Right ventricle myocardium superior (tissue), 1 donor: ENCODE measurements at regions not wholly inside any gene's neighbourhood (a gene's known extent, or its start where the extent isn't known, plus 50 kb on each side); places are given as distances from the start of the nearest gene placed in this dataset.

Source experiments
- ATAC-seq: fragments of 200-7000 bp; cut with Tn5 transposase; one replicate; pipeline ENCODE4 v1.9.1; 2020; ENCODE audit warnings: mild to moderate bottlenecking; ENCODE audit not compliant: poor library complexity
- DNase-seq: peaks from one replicate; pipeline ENCODE4 v3.0.0-alpha.2; 2020
- intact Hi-C: fragments of 100-400 bp; cut with DNase I; formaldehyde crosslinking; loops from one replicate; pipeline ENCODE4 v1.11.2; 2022
- donor health status: DM: no; HTN: yes; CAD: no; lungs with severe emphysema.

DNA sequence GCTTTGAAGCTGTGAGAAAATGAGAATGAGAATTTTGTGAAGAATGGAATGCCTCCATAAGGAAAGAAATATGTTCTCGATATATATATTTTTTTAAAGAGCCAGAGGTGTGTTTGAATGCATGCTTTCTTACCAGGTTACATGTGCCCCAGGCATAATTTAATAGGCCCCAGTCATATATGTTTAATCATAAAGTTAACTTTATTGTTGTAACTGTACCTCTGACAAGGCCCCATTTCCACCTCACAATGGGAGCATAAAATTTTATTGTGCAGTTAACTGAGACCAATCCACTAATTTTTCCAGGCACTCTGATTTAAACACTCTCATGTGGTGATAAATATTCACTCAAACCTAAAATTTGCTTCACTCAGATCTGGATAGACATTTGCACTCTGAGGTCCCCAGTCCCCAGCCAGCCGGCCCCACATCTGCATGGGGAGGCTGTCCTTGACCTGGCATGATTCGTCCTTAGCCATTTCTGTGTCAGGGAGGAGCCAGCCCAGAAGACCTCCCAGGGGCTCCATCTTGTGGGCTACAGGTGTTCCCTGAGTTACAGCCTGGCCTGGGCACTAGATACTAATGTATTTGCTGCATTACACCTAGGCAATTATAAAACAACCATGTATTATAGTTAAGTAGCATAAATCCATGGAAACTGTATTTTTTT, 245.8 kb downstream of the MTRR start:
- no peak for DNase-seq
- intact Hi-C loops, result no loop called here
- ATAC-seq, result no peak

DNA sequence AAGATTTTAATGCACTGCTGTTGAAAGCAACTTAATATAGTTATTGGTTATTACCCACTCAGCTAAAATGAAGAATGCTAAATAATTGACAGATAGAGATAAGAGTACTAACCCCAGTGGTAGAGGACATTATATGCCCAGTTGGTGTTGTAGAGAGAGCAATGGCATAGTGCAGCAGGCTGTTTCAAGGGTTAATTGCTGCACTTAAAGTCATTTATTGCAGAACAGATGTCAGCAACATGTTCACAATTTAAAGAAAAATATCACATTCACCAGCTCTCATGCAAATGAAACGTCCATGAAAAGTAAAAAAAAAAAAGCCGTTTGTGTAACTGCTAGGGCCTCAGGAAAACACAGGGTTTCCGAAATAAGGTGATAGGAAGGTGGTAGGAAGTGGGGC, 254.6 kb downstream of the MTRR start:
- intact Hi-C loops, result no loop called here

GRCh38 chr5:8134609-8135008, 265.7 kb downstream of the MTRR start:
- DNase-seq (no peak), ATAC-seq (no peak)
- intact Hi-C loops, result no loop called here

More for the DNA sequence above, 254.6 kb downstream of the MTRR start:
- ATAC-seq, result no peak
- no peak for DNase-seq

DNA sequence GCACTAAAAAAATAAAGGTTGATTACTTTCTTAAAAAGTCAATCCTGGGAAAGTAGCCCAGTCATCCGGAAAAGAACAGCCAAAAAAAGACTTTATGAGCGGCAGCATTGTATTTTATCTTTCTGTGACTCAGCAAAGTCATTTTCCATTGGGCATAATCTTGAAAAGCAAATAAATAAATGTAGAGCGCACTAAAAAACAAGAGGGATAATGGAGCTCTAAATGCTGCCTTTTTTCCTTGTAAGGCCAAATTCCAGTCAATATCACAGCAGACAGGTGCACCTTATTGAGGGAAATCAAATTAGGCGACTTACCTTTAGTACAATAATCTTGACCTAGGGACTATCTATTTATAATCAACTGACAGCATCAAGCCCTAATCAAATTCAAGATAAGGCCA, 266.8 kb downstream of the MTRR start:
- ATAC-seq, result no peak

DNA sequence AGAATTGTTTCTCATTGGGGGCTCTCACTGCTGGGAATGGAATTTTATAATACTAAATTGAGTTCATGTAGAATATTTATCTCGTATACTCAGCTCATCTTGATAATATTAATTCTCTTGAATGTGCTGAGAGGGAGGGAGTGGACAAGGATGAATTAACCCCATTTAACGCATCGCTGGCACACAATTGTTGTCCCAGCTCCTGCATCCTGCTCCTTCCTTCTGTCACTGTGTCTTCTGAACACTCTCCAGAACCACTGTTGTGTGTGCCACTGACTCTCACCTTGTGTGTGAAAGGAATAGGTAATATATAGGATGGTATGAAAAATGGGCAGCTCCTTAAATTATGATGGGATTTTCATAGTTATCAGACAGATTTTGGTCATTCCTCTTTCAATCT, 267.3 kb downstream of the MTRR start:
- intact Hi-C loops, result no loop called here
- ATAC-seq, result no peak

More for the DNA sequence above, 266.8 kb downstream of the MTRR start:
- intact Hi-C loops, result no loop called here
- no peak for DNase-seq

DNA sequence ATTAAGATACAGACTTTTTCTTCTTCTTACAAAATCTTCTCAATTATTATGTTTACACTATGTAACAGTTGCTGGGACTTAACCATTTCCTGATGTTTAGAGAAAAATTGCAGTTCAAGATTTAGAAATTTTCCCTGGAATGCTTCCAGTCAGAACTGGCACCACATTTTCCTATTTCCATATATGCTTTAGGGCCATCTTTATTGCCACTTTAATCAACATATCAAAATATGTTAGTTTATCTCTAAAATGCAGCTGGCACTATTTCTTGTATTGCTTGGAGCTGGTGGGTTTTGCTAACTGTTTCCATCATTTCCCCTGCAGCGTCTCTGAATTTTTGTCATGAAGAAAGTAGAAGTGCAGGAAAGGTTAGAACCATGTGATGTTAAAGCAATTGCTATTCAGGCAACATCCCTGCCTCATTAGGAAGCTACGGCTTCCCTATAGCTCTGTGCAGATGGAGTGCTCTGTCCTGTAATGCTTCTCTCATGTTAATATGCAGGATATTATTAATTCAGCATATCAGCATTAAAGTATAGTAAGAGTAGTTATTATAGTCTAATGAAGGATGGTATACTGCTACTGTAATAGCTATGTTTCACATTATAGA, 269.1 kb downstream of the MTRR start:
- intact Hi-C loops, result no loop called here
- ATAC-seq (no peak), DNase-seq (no peak)

More for the DNA sequence above, 267.3 kb downstream of the MTRR start:
- DNase-seq, result no peak

DNA sequence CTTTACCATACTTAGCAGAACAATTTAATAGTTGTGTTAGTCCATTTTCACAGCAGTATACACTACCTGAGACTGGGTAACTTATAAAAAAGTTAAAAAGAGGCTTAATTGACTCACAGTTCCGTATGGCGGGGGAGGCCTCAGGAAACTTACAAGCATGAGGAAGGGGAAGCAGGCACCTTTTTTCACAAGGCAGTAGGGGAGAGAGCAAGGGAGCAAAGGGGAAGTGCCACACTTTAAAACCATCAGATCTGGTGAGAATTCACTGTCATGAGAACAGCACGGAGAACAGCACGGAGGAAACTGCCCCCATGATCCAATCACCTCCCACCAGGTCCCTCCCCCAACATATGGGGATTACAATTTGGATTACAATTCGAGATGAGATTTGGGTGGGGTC, 269.9 kb downstream of the MTRR start:
- intact Hi-C loops, result no loop called here
- DNase-seq, result no peak
- no peak for ATAC-seq

DNA sequence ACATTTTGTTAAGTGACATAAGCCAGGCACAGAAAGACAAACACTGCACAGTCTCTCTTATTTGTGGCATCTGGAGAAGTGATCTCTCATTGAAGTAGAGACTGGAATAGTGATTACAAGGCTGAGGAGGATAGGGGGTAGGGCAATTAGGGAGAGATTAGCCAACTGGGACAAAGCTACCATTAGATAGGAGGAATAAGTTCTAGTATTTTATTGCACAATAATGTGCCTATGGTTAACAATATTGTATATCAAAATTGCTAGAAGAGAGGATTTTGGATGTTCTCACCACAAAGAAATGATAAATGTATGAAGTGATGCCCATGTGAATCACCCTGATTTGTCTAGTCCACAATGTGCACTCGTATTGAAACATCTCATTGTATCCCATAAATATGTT, 281.8 kb downstream of the MTRR start:
- DNase-seq (no peak), ATAC-seq (no peak)
- intact Hi-C loops, result no loop called here

DNA sequence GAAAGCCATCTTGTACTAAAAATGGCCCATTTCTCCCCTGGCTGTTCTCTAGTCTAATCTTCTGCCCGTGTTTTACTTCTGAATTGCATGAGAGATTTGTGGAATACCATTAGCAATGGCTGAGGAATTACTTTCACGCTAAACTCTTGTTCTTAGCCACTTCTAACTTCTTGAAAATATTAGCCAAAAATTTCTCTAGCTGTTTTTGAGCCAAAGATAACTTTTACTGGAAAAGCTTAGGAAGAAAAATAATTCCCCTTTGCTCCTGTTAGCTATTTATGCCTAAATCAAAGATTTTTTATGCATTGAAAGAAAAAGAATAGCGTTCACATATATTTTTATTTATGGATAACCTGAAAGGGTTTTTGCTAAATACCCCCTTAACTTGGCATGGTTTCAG, 287.8 kb downstream of the MTRR start:
- intact Hi-C loops, result no loop called here
- ATAC-seq, result no peak
- DNase-seq, result no peak

DNA sequence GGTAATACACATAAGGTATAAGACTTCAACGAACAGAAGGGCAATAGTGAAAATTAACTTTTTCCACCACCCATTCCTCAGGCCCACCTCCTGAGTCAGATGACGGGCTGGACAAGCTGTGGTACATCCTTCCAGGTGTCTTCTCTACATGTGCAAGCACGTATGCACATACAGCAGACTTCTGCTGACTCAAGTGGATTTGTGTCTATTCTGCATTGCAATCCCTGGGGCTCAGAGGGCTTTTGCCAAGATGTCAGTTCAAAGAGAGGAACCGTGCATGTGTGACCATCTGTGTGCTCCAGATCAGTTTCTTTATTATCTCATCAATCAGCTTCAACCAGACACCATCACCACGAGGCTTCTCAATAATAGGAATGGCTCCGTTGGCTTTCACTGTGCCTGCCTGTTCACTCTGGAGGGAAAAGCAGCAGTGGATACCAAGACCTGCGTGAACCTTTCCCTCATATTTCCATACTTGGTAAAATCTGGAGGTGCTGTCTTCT, 288.4 kb downstream of the MTRR start:
- DNase-seq (no peak), ATAC-seq (no peak)
- intact Hi-C loops, result no loop called here

DNA sequence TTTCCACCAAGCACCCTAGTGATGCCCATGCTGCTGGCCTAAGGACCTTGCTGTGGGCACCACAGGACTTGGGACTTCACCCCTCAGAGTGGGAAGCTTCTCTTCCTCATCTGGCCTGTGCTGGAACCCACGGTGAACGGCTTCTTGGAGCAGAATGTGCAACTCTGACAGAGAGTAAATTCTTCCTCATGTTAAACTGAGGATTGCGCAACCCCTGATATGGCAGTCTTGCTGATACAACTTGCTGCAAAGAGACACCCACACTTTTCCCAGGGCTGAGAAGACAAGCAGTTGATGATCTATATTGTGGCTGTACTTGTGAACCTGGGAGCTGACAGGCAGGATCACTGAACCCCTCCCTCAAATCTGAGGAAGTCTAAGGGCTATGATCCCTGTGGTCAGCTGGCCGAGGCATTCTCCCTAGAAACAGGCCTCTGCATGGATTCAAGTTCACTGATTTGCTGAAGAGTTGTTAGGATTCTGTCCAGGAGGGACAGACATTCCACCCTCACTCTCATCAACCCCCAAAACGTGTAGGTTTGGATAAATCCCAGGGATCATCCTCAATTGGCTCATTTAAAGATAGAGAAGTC, 307.2 kb downstream of the MTRR start:
- ATAC-seq (no peak), DNase-seq (no peak)
- intact Hi-C loops, result no loop called here

DNA sequence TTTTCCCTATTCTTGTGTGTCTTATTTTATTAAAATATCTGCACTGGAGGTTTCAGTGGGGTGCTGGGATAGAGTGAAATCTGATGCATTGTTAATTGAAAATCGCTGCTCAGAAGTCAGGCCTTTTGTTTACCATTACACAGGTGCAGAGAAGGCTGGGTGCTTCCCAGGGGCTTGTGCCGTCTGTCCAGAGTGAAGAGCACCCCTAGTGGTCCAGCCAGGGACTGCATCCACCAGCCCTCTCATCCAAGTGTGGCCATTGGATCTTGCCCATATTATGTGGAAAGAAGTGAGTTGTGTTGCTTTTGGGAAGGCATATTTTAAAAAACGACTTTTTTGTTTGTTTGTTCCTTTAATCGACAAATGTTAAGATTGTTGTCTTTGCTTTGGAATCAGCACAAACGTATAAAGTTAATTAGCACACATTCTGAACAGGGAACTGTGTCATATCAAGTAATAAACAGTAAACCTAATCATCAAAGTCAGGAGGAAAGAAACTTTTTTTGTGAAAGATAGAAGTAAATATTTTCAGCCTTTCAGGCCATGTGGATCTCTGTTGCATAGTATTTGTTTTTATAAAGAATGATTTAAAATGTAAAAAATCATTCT, 315.6 kb downstream of the MTRR start:
- DNase-seq, result no peak
- no peak for ATAC-seq
- intact Hi-C loops, result no loop called here

DNA sequence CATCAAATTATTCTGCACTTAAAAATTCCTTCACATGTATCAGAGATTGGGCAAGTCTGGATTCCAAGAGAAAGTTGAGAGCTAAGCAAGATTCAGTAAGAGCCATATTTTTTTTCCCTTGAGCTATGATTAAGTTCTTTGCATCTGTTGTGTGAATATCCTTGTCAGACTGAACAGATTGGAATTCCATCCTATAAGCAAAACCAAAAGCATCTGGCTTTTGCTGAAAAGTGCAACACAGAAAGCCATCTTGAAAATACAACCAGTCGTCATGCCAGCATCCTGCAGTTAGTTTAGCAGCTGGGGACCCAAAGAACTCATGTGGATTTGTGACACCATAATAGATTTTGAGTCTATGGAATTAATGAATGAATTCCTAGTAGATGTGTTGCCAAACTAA, 316.9 kb downstream of the MTRR start:
- ATAC-seq, result no peak
- intact Hi-C loops, result no loop called here

GRCh38 chr5:8188874-8189565, 320.1 kb downstream of the MTRR start:
- ATAC-seq, result no peak
- DNase-seq, result no peak
- intact Hi-C loops, result no loop called here

More for the DNA sequence above, 316.9 kb downstream of the MTRR start:
- DNase-seq, result no peak

GRCh38 chr5:8192840-8193239, 323.9 kb downstream of the MTRR start:
- ATAC-seq (no peak), DNase-seq (no peak)
- intact Hi-C loops, result no loop called here

GRCh38 chr5:8196061-8196460, 327.1 kb downstream of the MTRR start:
- no peak for ATAC-seq
- intact Hi-C loops, result no loop called here

DNA sequence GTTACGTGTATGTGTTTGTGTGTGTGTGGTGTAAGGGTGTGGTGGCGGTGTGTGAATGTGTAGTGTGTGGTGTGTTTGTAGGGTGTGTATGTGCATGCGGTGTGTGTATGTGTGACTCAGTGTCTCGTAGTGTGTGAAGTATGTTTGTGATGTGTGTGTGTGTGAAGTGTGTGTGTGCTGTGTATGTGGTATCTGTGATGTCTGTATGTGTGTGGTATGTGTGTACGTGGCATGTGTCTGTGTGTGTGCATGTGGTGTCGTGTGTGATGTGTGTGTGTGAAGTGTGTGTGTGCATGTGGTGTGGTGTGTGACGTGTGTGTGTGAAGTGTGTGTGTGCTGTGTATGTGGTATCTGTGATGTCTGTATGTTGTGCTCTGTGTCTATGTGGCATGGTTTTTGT, 339.4 kb downstream of the MTRR start:
- DNase-seq (no peak), ATAC-seq (no peak)
- intact Hi-C loops, result no loop called here

More at GRCh38 chr5:8196061-8196460, 327.1 kb downstream of the MTRR start:
- no peak for DNase-seq

- intact Hi-C loops, result no loop called here
- ATAC-seq, result no peak
Measured at GRCh38 chr5:8209500-8209899, 340.6 kb downstream of the MTRR start.

DNA sequence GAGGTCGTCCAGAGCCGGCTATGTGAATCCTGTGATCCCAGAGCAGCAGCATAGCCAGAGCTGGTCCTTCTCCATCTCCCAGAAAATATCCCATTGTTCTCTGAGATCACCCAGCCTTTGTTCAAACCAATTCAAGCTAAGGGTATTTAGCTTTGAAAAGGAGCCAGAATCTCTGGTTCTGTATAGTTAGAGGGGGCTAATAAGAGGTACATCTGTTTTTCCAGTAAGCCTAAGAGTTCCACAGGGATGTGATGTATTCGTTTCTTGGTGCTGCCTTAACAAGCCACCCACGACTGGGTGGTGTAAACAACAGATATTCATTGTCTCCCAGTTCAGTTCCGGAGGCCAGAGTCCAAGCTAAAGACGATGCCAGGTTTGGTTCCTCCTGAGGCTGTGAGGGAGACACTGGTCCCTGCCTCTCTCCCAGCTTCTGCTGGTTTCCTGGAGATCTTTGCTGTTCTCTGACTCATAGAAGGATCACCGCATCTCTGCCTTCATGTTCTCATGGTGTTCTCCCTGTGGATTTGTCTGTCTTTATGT, 344.8 kb downstream of the MTRR start:
- intact Hi-C loops, result no loop called here
- DNase-seq, result no peak
- no peak for ATAC-seq

More at GRCh38 chr5:8209500-8209899, 340.6 kb downstream of the MTRR start:
- no peak for DNase-seq
